H1 (cell line): ENCODE measurements at regions not wholly inside any gene's neighbourhood (a gene's known extent, or its start where the extent isn't known, plus 50 kb on each side); places are given as distances from the start of the nearest gene placed in this dataset.

Source experiments
- CTCF ChIA-PET: fragments of 300-600 bp; sonication (Branson Sonifier 250); formaldehyde crosslinking; loops from one replicate; lab custom pipeline; 2021; ENCODE audit not compliant: partially characterized antibody; lab: Charles Lee
- POLR2A ChIA-PET: fragments of 300-600 bp; sonication (Branson Sonifier 250); formaldehyde crosslinking; loops from one replicate; lab custom pipeline; 2021; ENCODE audit warnings: inconsistent platforms; ENCODE audit not compliant: partially characterized antibody; lab: Charles Lee
- DNase-seq, 2 experiments: peaks; one replicate each; pipeline versions ENCODE4 v3.0.0 to v3.0.0-alpha.2; 2010 to 2022; ENCODE audit warnings: low spot score in 2 of 2, low read depth in 1 of 2, mixed read lengths in 1 of 2
- FAIRE-seq: peaks from 2 replicates; lab custom pipeline; 2011; peaks lifted over from hg19 to GRCh38; lab: Jason Lieb, UNC
- H2AFZ ChIP-seq: 2 replicates; pipeline ENCODE4 v1.8.1; 2012; ENCODE audit warnings: low read length, inconsistent platforms
- H2AK5ac ChIP-seq: 2 replicates; pipeline ENCODE4 v1.6.1; 2013; ENCODE audit warnings: low read depth, low read length
- H2BK120ac ChIP-seq: replicated peaks from 2 replicates; pipeline ENCODE3; 2013; ENCODE audit warnings: low read depth, low read length, inconsistent platforms
- H2BK12ac ChIP-seq: 2 replicates; pipeline ENCODE4 v1.6.1; 2013; ENCODE audit warnings: low read depth, low read length
- H2BK15ac ChIP-seq: 2 replicates; pipeline ENCODE4 v1.6.1; 2013; ENCODE audit warnings: low read length
- H2BK20ac ChIP-seq: 2 replicates; pipeline ENCODE4 v1.6.1; 2013; ENCODE audit warnings: low read length
- H2BK5ac ChIP-seq: 2 replicates; pipeline ENCODE4 v1.6.1; 2013; ENCODE audit warnings: low read depth, low read length
- H3K14ac ChIP-seq: 2 replicates; pipeline ENCODE4 v1.6.1; 2013; ENCODE audit warnings: inconsistent platforms; ENCODE audit not compliant: insufficient read length
- H3K18ac ChIP-seq: 2 replicates; pipeline ENCODE4 v1.6.1; 2013; ENCODE audit warnings: low read length; ENCODE audit errors: extremely low read depth
- H3K23ac ChIP-seq: 2 replicates; pipeline ENCODE4 v1.6.1; 2013; ENCODE audit warnings: inconsistent platforms; ENCODE audit not compliant: insufficient read length
- H3K23me2 ChIP-seq: 2 replicates; pipeline ENCODE4 v1.6.1; 2013; ENCODE audit warnings: low read depth, low read length
- H3K27ac ChIP-seq: 2 replicates; pipeline ENCODE4 v1.6.1; 2011; ENCODE audit warnings: low read depth, low read length, inconsistent platforms
- H3K27me3 ChIP-seq, 4 experiments: replicated peaks in 1 of 4; 1 replicate in 1 of 4; 2 replicates in 3 of 4; pipeline versions ENCODE4 v1.6.1 to v1.8.1; 2011 to 2013; ENCODE audit warnings: low read length in 3 of 4, mild to moderate bottlenecking in 3 of 4, inconsistent platforms in 2 of 4, mixed read lengths in 2 of 4, moderate library complexity in 1 of 4; ENCODE audit not compliant: control insufficient read depth in 3 of 4, insufficient read depth in 3 of 4; ENCODE audit errors: extremely low read depth in 1 of 4
- H3K36me3 ChIP-seq, 4 experiments: 2 replicates each; pipeline versions ENCODE4 v1.6.1 to v1.8.1; 2011 to 2013; ENCODE audit warnings: mild to moderate bottlenecking in 4 of 4, low read length in 3 of 4, moderate library complexity in 2 of 4, control low read depth in 1 of 4, inconsistent platforms in 1 of 4; ENCODE audit not compliant: insufficient read depth in 4 of 4, control insufficient read depth in 2 of 4
- H3K4ac ChIP-seq: replicated peaks from 2 replicates; pipeline ENCODE3; 2013; ENCODE audit warnings: low read length, low read depth, mixed read lengths, inconsistent platforms; ENCODE audit not compliant: insufficient read length
- H3K4me1 ChIP-seq, 4 experiments: replicated peaks in 1 of 4; 1 replicate in 1 of 4; 2 replicates in 3 of 4; pipeline versions ENCODE4 v1.6.1 to v1.8.1; 2011 to 2013; ENCODE audit warnings: low read length in 3 of 4, inconsistent platforms in 2 of 4, mixed read lengths in 1 of 4; ENCODE audit not compliant: insufficient read depth in 4 of 4, control insufficient read depth in 3 of 4
- H3K4me2 ChIP-seq, 2 experiments: 2 replicates each; pipeline versions ENCODE4 v1.6.1 to v1.8.1; 2011 to 2013; ENCODE audit warnings: low read depth in 2 of 2, low read length in 2 of 2, control low read depth in 1 of 2, inconsistent platforms in 1 of 2, mild to moderate bottlenecking in 1 of 2; ENCODE audit not compliant: insufficient read depth in 1 of 2
- H3K4me3 ChIP-seq, 4 experiments: fragments of 200-600, 300-600 bp in 1 of 4; sonication (generic), shearing (Covaris generic), sonication (Bioruptor Twin) in 1 of 4; 2 replicates each; pipeline versions ENCODE4 v1.5.1 to v1.8.1; 2011 to 2016; ENCODE audit warnings: low read length in 4 of 4, low read depth in 3 of 4, control low read depth in 2 of 4, inconsistent platforms in 2 of 4, mild to moderate bottlenecking in 2 of 4, mixed read lengths in 1 of 4, moderate library complexity in 1 of 4; ENCODE audit not compliant: insufficient read depth in 2 of 4; ENCODE audit errors: extremely low read depth in 1 of 4
- H3K56ac ChIP-seq: replicated peaks from 2 replicates; pipeline ENCODE3; 2013; ENCODE audit warnings: low read depth, mild to moderate bottlenecking, mixed read lengths, low read length, inconsistent platforms; ENCODE audit not compliant: insufficient read length
- H3K79me1 ChIP-seq: 2 replicates; pipeline ENCODE4 v1.6.1; 2013; ENCODE audit warnings: low read depth, low read length, control low read depth
- H3K79me2 ChIP-seq, 2 experiments: 2 replicates each; pipeline versions ENCODE4 v1.6.1 to v1.8.1; 2012 to 2013; ENCODE audit warnings: low read length in 2 of 2, mild to moderate bottlenecking in 2 of 2, inconsistent platforms in 1 of 2; ENCODE audit not compliant: insufficient read depth in 2 of 2, control insufficient read depth in 1 of 2
- H3K9ac ChIP-seq, 4 experiments: replicated peaks in 1 of 4; 1 replicate in 1 of 4; 2 replicates in 3 of 4; pipeline versions ENCODE4 v1.6.1 to v1.8.1; 2011 to 2013; ENCODE audit warnings: low read depth in 3 of 4, low read length in 3 of 4, control low read depth in 2 of 4, mild to moderate bottlenecking in 2 of 4, moderate library complexity in 2 of 4, inconsistent platforms in 1 of 4; ENCODE audit errors: extremely low read depth in 1 of 4
- H3K9me3 ChIP-seq, 2 experiments: 2 replicates each; pipeline versions ENCODE4 v1.6.1 to v1.8.1; 2012 to 2013; ENCODE audit warnings: mild to moderate bottlenecking in 2 of 2, moderate library complexity in 2 of 2, control low read depth in 1 of 2, inconsistent platforms in 1 of 2, low read depth in 1 of 2, low read length in 1 of 2, mixed read lengths in 1 of 2; ENCODE audit not compliant: insufficient read depth in 2 of 2
- H4K20me1 ChIP-seq, 2 experiments: replicated peaks in 1 of 2; 2 replicates each; pipeline versions ENCODE3 to v1.8.1; 2011 to 2013; ENCODE audit warnings: inconsistent platforms in 2 of 2, low read length in 2 of 2, mild to moderate bottlenecking in 1 of 2; ENCODE audit not compliant: insufficient read depth in 2 of 2, control insufficient read depth in 1 of 2
- H4K5ac ChIP-seq: 2 replicates; pipeline ENCODE4 v1.6.1; 2013; ENCODE audit warnings: low read length, low read depth, mixed read lengths, inconsistent platforms; ENCODE audit not compliant: insufficient read length
- H4K8ac ChIP-seq: 2 replicates; pipeline ENCODE4 v1.8.0; 2013; ENCODE audit warnings: mild to moderate bottlenecking, moderate library complexity, low read length, inconsistent platforms; ENCODE audit not compliant: insufficient read depth; ENCODE audit errors: extremely low read depth
- H4K91ac ChIP-seq: replicated peaks from 2 replicates; pipeline ENCODE3; 2013; ENCODE audit warnings: low read length, mixed read lengths, inconsistent platforms; ENCODE audit not compliant: insufficient read length
- ATF2 ChIP-seq: IDR thresholded peaks from 2 replicates; pipeline ENCODE4 v1.6.1; 2012; ENCODE audit warnings: low read length, inconsistent platforms
- CBX8 ChIP-seq: fragments of 300-800, 300-1000 bp; sonication (generic); IDR thresholded peaks from 2 replicates; pipeline ENCODE4 v1.7.1; 2016; ENCODE audit warnings: low read depth, low read length, borderline replicate concordance
- CHD1 ChIP-seq: IDR thresholded peaks from 2 replicates; pipeline ENCODE4 v1.6.1; 2012; ENCODE audit warnings: low read depth, low read length, improper control_type of control experiment
- FOSL1 ChIP-seq: IDR thresholded peaks from 2 replicates; pipeline ENCODE4 v1.6.1; 2011; ENCODE audit warnings: mild to moderate bottlenecking, low read depth, low read length, moderate library complexity; ENCODE audit not compliant: insufficient read depth
- GTF2F1 ChIP-seq: IDR thresholded peaks from 2 replicates; pipeline ENCODE4 v1.6.1; 2012; ENCODE audit warnings: low read depth, low read length, improper control_type of control experiment, borderline replicate concordance
- HDAC6 ChIP-seq: IDR thresholded peaks from one replicate; pipeline ENCODE4 v1.7.1; 2012; ENCODE audit warnings: low read depth, mild to moderate bottlenecking, inconsistent platforms, low read length, moderate library complexity
- KDM4A ChIP-seq: IDR thresholded peaks from one replicate; pipeline ENCODE4 v1.7.1; 2012; ENCODE audit warnings: low read depth, mild to moderate bottlenecking, moderate library complexity, low read length, inconsistent platforms; ENCODE audit not compliant: severe bottlenecking
- POLR2A ChIP-seq, 2 experiments: IDR thresholded peaks; 1 replicate in 1 of 2; 2 replicates in 1 of 2; pipeline ENCODE4 v1.6.1; 2011; ENCODE audit warnings: low read depth in 2 of 2, low read length in 2 of 2, mild to moderate bottlenecking in 2 of 2; ENCODE audit errors: control extremely low read depth in 1 of 2
- POLR2AphosphoS5 ChIP-seq: IDR thresholded peaks from 2 replicates; pipeline ENCODE4 v1.6.1; 2011; ENCODE audit warnings: low read depth, low read length
- SRF ChIP-seq: IDR thresholded peaks from 2 replicates; pipeline ENCODE4 v1.6.1; 2011; ENCODE audit warnings: mild to moderate bottlenecking, low read depth, low read length, moderate library complexity
- TAF7 ChIP-seq: optimal IDR thresholded peaks from 2 replicates; pipeline ENCODE3; 2011; ENCODE audit warnings: low read depth, mild to moderate bottlenecking, inconsistent platforms, low read length, moderate library complexity, borderline replicate concordance
- WGBS, 2 experiments: shearing (Covaris generic) in 1 of 2; methylation state at CpG; one replicate each; pipeline versions ENCODE4 v1.1.6 to v1.1.7; 2013 to 2015; ENCODE audit warnings: low lambda C conversion rate in 2 of 2, mixed read lengths in 2 of 2, inconsistent platforms in 1 of 2, low coverage in 1 of 2, missing lambda C conversion rate in 1 of 2; ENCODE audit not compliant: insufficient replicate concordance in 2 of 2, insufficient coverage in 1 of 2, insufficient read length in 1 of 2; ENCODE audit errors: extremely low coverage in 1 of 2, missing lambda C conversion rate in 1 of 2; 5-methylcytosine and 5-hydroxymethylcytosine counted together
- TF ChIP-seq, protein P1 (sequence below): IDR thresholded peaks from 2 replicates; pipeline ENCODE4 v1.6.1; 2012; ENCODE audit warnings: inconsistent platforms

DNA sequence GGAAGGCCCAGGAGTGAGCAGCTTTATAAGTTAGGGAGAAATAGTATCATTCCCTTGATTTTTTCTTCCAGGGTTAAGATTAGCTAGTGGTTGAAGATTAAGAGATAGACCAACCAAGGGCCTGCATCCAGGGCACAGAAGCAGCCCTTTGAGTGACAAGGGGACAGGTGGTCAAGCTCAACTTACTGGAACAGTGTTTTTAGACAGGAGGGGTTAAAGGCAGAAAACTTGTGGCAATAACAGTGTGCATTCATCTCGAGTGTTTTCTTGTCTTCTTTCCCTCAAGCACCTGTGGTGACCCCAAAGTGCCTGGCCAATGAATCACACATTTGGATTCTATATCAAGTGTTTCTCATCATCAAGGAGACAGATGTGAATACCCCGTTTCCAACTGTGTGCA is 267.5 kb downstream of the PDCD6IP start:
- FAIRE-seq, result no peak
- TF ChIP-seq KDM4A (no peak), ATF2 (no peak), GTF2F1 (no peak), POLR2A (IDR thresholded peaks at IDR 0.05; ENCODE audit: control extremely low read depth in 1 of 2, low read depth in 2 of 2, low read length in 2 of 2) (no peak), FOSL1 (no peak), CHD1 (no peak), TAF7 (no peak), CBX8 (no peak), HDAC6 (no peak), SRF (no peak), POLR2AphosphoS5 (no peak)
- TF ChIP-seq, protein P1, sequence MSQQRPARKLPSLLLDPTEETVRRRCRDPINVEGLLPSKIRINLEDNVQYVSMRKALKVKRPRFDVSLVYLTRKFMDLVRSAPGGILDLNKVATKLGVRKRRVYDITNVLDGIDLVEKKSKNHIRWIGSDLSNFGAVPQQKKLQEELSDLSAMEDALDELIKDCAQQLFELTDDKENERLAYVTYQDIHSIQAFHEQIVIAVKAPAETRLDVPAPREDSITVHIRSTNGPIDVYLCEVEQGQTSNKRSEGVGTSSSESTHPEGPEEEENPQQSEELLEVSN, result no peak

More for the DNA sequence above, 267.5 kb downstream of the PDCD6IP start:
- Histone ChIP-seq H3K9ac (no peak overlapping the region), H3K14ac (no peak overlapping the region), H3K79me1 (no peaks in the 10 kb centered on the region), H2AFZ (no peak overlapping the region), H2BK12ac (no peak overlapping the region), H3K23ac (no peak overlapping the region), H4K20me1 (no peaks in the 10 kb centered on the region), H3K27ac (no peak overlapping the region), H2BK15ac (no peak overlapping the region), H2BK120ac (no peak overlapping the region), H4K8ac (no peak overlapping the region), H3K4me2 (no peak overlapping the region), H3K9me3 (no peaks in the 10 kb centered on the region), H2BK20ac (no peak overlapping the region), H3K56ac (no peak overlapping the region), H2BK5ac (no peak overlapping the region), H3K4ac (no peak overlapping the region), H4K5ac (no peak overlapping the region), H3K4me3 (no peak overlapping the region), H3K79me2 (no peaks in the 10 kb centered on the region), H2AK5ac (no peak overlapping the region), H3K23me2 (no peaks in the 10 kb centered on the region), H3K27me3 (no peaks in the 10 kb centered on the region), H4K91ac (no peak overlapping the region), H3K36me3 (no peaks in the 10 kb centered on the region), H3K18ac (no peak overlapping the region), H3K4me1 (peaks cover 0 to 3% (median 2%) of the 10 kb centered on the region in 4 experiments; a peak in 3 of 7 replicates)
- WGBS, 2 experiments, result 82% methylated on average over 2 of the region's 2 CpGs; no CpG with 5 or more reads in 1 of the 2 experiments
- POLR2A ChIA-PET, result no interaction called here
- no peak for DNase-seq
- CTCF ChIA-PET, result interaction anchor here (0.5 to 0.6 kb wide), 2 partner anchors 158 to 1647 kb away, joined by 3 read pairs; no protein-coding TSS in a partner anchor
